BJ (cell line): ENCODE measurements at regions not wholly inside any gene's neighbourhood (a gene's known extent, or its start where the extent isn't known, plus 50 kb on each side); places are given as distances from the start of the nearest gene placed in this dataset.
"Not testable (repeated sequence)": the region's sequence is repeated elsewhere in the genome, so short reads cannot be mapped to it uniquely, and the experiment has no call there.

Experiments used
- CTCF ChIA-PET: fragments of 350-600 bp; formaldehyde crosslinking; extraction: SDS; loops from one replicate; lab custom pipeline; 2021; ENCODE audit warnings: antibody characterized with exemption, inconsistent platforms; lab: Yijun Ruan, JAX
- POLR2A ChIA-PET: fragments of 300-600 bp; sonication (Branson Sonifier 250); formaldehyde crosslinking; extraction: SDS; loops from one replicate; lab custom pipeline; 2021; ENCODE audit warnings: antibody characterized with exemption; lab: Charles Lee
- DNase-seq: peaks from one replicate; pipeline ENCODE4 v3.0.0-alpha.2; 2011; ENCODE audit warnings: low read depth
- H3K27me3 ChIP-seq: 2 replicates; pipeline ENCODE4 v1.6.0; 2011; ENCODE audit warnings: low read length; ENCODE audit not compliant: control insufficient read depth, insufficient read depth
- H3K36me3 ChIP-seq: 2 replicates; pipeline ENCODE4 v1.5.1; 2011; ENCODE audit warnings: low read length; ENCODE audit not compliant: control insufficient read depth, insufficient read depth
- H3K4me3 ChIP-seq: 2 replicates; pipeline ENCODE4 v1.5.1; 2011; ENCODE audit warnings: low read depth, mild to moderate bottlenecking, control low read depth, low read length
- CTCF ChIP-seq: IDR thresholded peaks from 2 replicates; pipeline ENCODE4 v1.5.1; 2011; ENCODE audit warnings: low read depth, mild to moderate bottlenecking, control low read depth, inconsistent platforms, low read length, moderate library complexity; ENCODE audit not compliant: insufficient read depth

DNA sequence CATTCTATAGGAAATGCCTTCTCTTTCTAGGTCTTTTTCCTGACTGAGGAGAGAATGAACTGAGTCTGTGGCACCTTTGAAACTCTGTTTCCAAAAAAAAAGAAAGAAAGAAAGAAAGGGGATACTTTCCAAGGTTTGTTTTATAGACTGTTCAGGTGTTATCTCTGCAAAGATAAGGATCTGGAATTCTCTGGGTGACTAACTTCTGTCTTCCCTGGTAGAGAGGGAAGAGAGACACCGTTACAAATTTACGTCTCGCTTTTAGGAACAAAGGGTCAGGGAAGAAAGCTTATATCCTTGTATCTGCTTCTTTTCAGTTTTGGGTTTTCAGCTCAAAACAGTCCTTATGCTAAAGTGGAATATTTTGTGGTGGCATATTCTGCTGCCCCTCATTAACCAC lies 314.1 kb downstream of the RAPGEF2 start:
- POLR2A ChIA-PET: no interaction called here

GRCh38 chr4:159420162-159421057 lies 317.5 kb downstream of the RAPGEF2 start:
- DNase-seq: no peak
- H3K4me3 ChIP-seq: no peak overlapping the region
- ChIA-PET POLR2A (no interaction called here), CTCF (no interaction called here)
- H3K27me3 ChIP-seq: no peaks in the 10 kb centered on the region
- no peak for TF ChIP-seq CTCF
- H3K36me3 ChIP-seq: no peaks in the 10 kb centered on the region

More for the DNA sequence above, 314.1 kb downstream of the RAPGEF2 start:
- Histone ChIP-seq H3K36me3 (no peaks in the 10 kb centered on the region), H3K4me3 (no peak overlapping the region), H3K27me3 (no peaks in the 10 kb centered on the region)
- no peak for DNase-seq
- CTCF ChIA-PET: no interaction called here
- no peak for TF ChIP-seq CTCF

DNA sequence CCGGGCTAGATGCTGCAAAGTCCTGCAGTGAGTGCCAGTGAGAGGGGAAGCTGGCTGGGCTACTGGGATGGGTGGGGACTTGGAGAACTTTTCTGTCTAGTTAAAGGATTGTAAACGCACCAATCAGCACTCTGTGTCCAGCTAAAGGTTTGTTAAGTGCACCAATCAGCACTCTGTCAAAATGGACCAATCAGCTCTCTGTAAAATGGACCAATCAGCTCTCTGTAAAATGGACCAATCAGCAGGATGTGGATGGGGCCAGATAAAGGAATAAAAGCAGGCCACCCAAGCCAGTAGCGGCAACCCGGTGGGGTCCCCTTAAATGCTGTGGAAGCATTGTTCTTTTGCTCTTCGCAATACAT lies 318.2 kb downstream of the RAPGEF2 start:
- H3K4me3 ChIP-seq, DNase-seq, H3K36me3 ChIP-seq, H3K27me3 ChIP-seq, POLR2A ChIA-PET, CTCF ChIA-PET: not testable (repeated sequence)

- CTCF ChIA-PET: interaction anchor here (1.0 kb wide), 1 partner anchor 11 kb away, joined by 3 read pairs; no protein-coding TSS in a partner anchor
- Histone ChIP-seq H3K27me3 (no peaks in the 10 kb centered on the region), H3K36me3 (no peaks in the 10 kb centered on the region), H3K4me3 (no peak overlapping the region)
- no peak for DNase-seq
- POLR2A ChIA-PET: no interaction called here
- no peak for TF ChIP-seq CTCF
These were observed 319.1 kb downstream of the RAPGEF2 start for GRCh38 chr4:159422019-159422418.

DNA sequence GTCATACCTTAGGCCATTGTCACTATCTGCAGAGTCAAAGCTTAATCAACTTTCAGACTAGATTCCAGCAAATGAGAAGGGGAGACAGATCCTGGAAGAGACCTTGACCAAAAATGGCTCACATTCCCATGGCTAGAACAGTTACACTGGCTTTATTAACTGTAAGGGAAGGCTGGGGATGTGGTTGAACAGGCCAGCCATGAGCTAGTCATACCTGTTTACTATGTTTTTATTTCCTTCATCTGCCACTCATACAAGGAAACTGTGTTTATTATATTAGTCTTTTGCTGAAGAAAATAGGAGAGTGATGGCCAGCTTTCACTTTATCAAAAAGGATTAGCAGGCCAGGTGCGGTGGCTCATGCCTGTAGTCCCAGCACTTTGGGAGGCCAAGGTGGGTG lies 319.7 kb downstream of the RAPGEF2 start:
- no peak for DNase-seq
- TF ChIP-seq CTCF: no peak
- Histone ChIP-seq H3K27me3 (no peaks in the 10 kb centered on the region), H3K36me3 (no peaks in the 10 kb centered on the region), H3K4me3 (no peak overlapping the region)
- ChIA-PET CTCF (interaction anchor here (1.0 kb wide), 1 partner anchor 12 kb away, joined by 3 read pairs; no protein-coding TSS in a partner anchor), POLR2A (no interaction called here)
